Stomach smooth muscle (tissue), 2 donors: ENCODE measurements at regions not wholly inside any gene's neighbourhood (a gene's known extent, or its start where the extent isn't known, plus 50 kb on each side); places are given as distances from the start of the nearest gene placed in this dataset.

Experiments used
- H3K27ac ChIP-seq: one replicate; pipeline ENCODE4 v1.7.0; 2013; ENCODE audit warnings: mild to moderate bottlenecking, low read length, inconsistent platforms
- H3K27me3 ChIP-seq, 2 donors: one replicate each; pipeline ENCODE4 v1.7.0; 2013; ENCODE audit warnings: low read length in 2 of 2; ENCODE audit not compliant: insufficient read depth in 2 of 2, control insufficient read depth in 1 of 2
- H3K36me3 ChIP-seq, 2 donors: one replicate each; pipeline ENCODE4 v1.7.0; 2013; ENCODE audit warnings: low read length in 2 of 2; ENCODE audit not compliant: control insufficient read depth in 2 of 2, insufficient read depth in 2 of 2
- H3K4me1 ChIP-seq: one replicate; pipeline ENCODE4 v1.7.0; 2013; ENCODE audit warnings: low read length; ENCODE audit not compliant: control insufficient read depth, insufficient read depth
- H3K4me3 ChIP-seq, 2 donors: one replicate each; pipeline ENCODE4 v1.7.0; 2013; ENCODE audit warnings: low read length in 2 of 2
- H3K9ac ChIP-seq, 2 donors: one replicate each; pipeline ENCODE4 v1.7.0; 2013; ENCODE audit warnings: low read length in 2 of 2, mild to moderate bottlenecking in 1 of 2
- H3K9me3 ChIP-seq, 2 donors: one replicate each; pipeline ENCODE4 v1.7.0; 2013; ENCODE audit warnings: low read length in 2 of 2; ENCODE audit not compliant: control insufficient read depth in 2 of 2
- donor health status: healthy.
- donor health status: Pancreatic carcinoma.

DNA sequence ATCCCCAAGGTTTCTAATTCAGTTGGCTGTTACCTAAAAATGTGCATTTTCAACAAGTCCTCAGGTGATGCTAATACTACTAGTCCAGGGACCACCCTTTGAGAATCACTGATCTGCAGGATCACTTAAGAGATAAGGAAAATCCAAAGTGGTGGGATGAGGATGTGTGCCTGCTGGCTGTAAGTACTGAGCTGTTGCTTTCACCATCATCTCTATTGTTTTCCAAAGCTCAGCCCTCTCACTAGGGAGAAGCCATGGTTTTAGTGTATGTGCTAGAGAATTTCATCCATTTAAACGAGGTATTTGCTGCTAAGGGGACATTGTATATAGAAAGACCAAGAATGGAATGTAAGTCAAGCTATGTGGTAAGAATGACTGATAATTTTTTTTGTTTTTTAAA, 202.3 kb downstream of the KIF21A start:
- Histone ChIP-seq H3K9me3 (no peaks in the 10 kb centered on the region), H3K27me3 (no peaks in the 10 kb centered on the region), H3K36me3 (no peaks in the 10 kb centered on the region), H3K27ac (no peak overlapping the region), H3K4me3 (no peak overlapping the region), H3K9ac (no peak overlapping the region), H3K4me1 (no peaks in the 10 kb centered on the region)

DNA sequence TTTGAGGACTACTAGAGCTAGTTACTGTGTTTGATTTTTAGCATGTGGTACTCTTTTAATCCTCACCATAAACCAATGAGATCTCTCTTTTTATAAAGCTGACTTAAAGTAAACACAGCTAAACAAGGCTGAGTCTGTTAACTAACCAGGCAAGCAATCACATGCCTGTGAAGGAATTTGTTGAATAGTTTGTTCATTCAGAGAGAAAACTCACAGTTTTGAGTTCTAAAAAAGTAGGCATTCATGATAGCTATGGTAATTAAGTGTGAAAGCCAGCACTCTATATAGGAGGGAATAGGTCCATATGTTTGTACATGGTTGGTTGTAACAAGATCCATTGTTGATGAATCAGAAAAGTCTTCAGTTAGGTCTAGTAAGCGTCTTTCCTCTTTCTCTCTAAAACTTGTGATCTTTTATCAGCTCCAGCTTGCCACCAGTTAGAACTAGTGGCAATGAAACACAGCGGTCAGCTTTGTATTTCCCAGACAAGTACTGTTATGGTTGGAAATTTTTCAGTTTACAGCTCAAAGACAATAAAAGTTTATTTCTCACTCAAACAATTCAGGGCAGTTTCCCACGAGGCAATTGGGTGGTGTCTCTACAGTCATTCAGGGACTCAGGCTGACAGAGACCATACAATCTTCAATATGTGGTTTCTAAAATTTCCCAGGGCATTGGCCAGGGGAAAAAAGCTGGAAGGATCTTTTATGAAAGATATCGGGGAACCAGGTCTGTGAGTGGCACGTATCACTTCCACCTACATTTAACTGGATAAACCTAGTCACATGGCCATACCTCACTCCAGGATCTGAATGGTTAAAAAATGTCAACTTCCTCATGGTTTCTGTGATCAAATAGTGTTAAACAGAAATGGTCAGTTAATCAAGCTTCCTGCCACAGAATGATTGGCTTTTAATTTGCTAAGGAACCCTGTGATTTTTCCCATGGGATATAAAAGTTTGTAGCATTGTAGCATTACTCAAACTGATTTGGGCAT, 203.1 kb downstream of the KIF21A start:
- no peaks in the 10 kb centered on the region for H3K9me3 ChIP-seq
- H3K27ac ChIP-seq = no peak overlapping the region
- no peaks in the 10 kb centered on the region for H3K36me3 ChIP-seq
- no peak overlapping the region for H3K9ac ChIP-seq
- H3K4me3 ChIP-seq = no peak overlapping the region
- H3K4me1 ChIP-seq = no peaks in the 10 kb centered on the region
- H3K27me3 ChIP-seq = no peaks in the 10 kb centered on the region

DNA sequence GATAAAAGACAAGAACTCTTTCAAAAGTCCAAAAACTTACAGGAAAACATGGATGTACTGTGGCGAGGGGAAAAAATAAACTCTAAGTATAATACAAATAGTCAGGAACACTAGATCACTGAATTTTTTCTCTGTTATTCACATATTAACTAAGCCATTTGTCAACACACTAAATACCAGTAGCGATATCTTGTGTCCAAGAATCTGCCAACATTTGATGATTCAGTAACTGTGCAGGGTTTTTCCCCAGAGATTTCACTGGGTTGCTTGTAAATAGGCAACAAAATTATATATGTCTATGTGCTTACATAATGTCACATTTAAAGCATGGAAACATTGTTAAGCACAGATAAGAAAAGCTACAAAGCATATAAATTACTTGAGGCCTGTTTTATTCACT, 205.9 kb downstream of the KIF21A start:
- Histone ChIP-seq H3K4me1 (no peaks in the 10 kb centered on the region), H3K27ac (no peak overlapping the region), H3K4me3 (no peak overlapping the region), H3K27me3 (no peaks in the 10 kb centered on the region), H3K9me3 (no peaks in the 10 kb centered on the region), H3K36me3 (no peaks in the 10 kb centered on the region), H3K9ac (no peak overlapping the region)

DNA sequence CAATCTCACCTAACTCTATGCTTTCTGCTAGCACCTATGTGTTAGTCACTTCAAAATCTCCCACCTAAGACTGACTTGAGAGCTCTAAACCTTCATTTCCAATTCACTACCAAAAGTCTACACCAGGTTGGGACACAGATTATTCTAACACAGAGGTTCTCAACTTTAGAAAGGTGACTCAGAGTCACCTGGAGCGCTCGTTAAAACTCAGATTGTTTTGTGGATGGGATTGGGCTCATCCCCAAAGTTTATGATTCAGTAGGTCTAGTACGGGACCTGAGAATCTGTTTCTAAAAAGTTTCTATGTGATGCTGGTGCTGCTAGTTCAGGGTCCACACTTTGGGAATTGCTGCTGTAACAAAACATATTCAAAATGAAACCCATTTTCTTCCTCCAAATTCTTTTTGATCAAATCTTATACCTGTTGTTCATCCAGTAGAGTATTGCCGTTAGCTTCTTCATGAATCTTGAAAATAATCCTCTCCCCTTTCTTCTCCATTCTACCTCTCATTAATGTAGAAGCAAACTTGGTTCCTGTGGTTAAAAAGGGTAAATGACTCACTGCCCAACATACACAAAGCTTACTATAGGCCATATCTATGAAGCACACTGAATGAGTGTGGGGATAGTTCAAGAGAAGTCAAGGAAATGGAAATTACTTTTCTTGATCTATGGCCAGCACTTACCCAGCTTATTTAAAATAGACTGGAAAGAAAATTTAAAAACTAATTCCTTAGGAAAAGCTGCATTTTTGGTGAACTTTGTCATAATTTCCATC, 206.7 kb downstream of the KIF21A start:
- Histone ChIP-seq H3K36me3 (no peaks in the 10 kb centered on the region), H3K9me3 (no peaks in the 10 kb centered on the region), H3K4me3 (no peak overlapping the region), H3K9ac (no peak overlapping the region), H3K27ac (no peak overlapping the region), H3K4me1 (no peaks in the 10 kb centered on the region), H3K27me3 (no peaks in the 10 kb centered on the region)

DNA sequence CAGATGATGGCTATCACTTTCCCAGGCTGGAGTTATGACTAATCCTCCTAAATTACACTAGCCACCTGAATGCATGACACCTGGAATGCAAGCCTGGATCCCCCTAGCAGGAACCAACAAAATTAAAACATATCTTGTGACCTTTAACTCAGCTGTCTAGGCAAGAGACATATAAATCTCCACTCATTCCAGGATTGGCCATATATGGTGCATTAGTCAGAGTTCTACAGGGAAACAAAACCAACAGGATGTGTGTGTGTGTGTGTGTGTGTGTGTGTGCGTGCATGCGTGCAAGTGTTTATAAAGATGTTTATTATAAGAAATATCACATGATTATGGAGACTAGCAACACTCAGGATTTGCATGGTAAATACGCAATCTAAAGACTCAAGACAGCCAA, 212.8 kb downstream of the KIF21A start:
- Histone ChIP-seq H3K4me1 (no peaks in the 10 kb centered on the region), H3K9ac (no peak overlapping the region), H3K9me3 (no peaks in the 10 kb centered on the region), H3K27me3 (no peaks in the 10 kb centered on the region), H3K36me3 (no peaks in the 10 kb centered on the region), H3K4me3 (no peak overlapping the region), H3K27ac (no peak overlapping the region)

DNA sequence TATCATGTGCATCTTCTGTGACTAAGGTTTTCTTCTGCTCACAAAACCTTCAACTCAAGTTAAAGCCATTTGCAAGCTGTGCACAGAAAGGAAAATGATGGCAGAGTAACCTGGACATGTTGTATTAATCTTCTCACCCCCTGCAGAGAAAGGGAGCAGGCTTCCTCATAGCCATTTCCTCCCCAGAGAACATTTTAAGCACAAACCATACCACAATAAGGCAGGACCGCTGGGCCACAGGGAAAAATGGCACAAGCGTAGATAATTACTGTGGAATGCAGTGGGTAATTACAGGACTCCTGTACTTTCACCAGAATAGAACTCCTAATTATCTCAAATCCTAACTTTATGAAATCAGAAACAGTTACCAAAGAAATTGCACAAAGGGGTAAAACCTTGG, 215.7 kb downstream of the KIF21A start:
- Histone ChIP-seq H3K4me3 (no peak overlapping the region), H3K27ac (no peak overlapping the region), H3K36me3 (no peaks in the 10 kb centered on the region), H3K27me3 (no peaks in the 10 kb centered on the region), H3K9me3 (no peaks in the 10 kb centered on the region), H3K4me1 (no peaks in the 10 kb centered on the region), H3K9ac (no peak overlapping the region)

DNA sequence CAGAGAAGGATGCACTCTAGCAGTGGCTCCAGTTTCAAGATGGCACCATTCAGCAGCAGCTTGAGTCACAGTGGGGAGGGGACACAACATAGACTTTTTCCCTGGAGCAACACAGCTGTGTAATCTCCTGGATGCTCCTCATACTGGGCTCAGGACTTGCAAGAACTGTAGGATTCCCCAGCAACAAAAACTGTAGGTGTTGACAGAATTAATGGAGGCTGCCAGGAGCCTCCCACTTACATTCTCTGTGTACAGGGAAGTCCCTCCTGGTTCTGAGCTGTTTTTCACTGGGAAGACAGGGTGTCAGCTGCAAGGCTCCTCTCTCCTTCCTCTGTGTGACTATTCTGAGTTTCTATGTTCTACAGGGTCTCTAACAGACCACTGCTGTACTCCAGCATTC, 217.9 kb downstream of the KIF21A start:
- H3K9me3 ChIP-seq = no peaks in the 10 kb centered on the region
- no peaks in the 10 kb centered on the region for H3K36me3 ChIP-seq
- no peak overlapping the region for H3K27ac ChIP-seq
- H3K4me3 ChIP-seq = no peak overlapping the region
- no peaks in the 10 kb centered on the region for H3K4me1 ChIP-seq
- H3K27me3 ChIP-seq = no peaks in the 10 kb centered on the region
- H3K9ac ChIP-seq = no peak overlapping the region

DNA sequence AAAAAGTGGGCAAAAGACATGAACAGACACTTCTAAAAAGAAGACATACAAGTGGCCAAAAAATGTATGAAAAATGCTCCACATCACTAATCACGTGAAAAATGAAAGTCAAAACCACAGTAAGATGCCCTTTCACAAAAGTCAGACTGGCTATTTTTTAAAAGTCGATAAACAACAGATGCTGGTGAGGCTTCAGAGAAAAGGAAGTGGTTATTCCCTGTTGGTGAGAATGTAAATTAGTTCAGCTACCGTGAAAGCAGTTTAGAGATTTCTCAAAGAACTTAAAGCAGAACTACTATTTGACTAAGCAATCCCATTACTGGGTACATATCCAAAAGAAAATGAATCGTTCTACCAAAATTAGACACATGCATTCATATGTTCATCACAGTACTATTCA, 237.0 kb downstream of the KIF21A start:
- Histone ChIP-seq H3K9me3 (peaks cover 0 to 2% of the 10 kb centered on the region in 2 donors), H3K36me3 (no peaks in the 10 kb centered on the region), H3K27ac (no peak overlapping the region), H3K4me1 (no peaks in the 10 kb centered on the region), H3K9ac (no peak overlapping the region), H3K27me3 (no peaks in the 10 kb centered on the region), H3K4me3 (no peak overlapping the region)

DNA sequence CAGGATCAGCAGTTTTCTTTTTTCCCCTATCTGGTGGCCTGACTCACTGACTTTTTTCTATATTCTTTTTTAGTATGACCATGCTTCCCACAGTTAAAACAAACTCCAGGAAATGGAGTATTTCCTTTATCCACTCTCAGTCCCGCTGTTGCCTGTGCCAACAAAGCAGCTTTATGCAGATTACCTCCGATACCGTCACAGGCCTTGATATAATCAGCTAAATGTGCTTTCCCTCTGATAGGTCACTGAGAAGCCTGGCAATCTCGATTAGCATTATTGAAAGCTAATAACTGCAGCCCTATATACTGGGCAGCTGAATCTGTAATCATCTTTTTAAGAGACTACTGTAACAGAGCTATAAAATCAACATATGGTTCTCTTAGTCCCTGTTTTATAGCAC, 243.6 kb downstream of the KIF21A start:
- Histone ChIP-seq H3K27me3 (no peaks in the 10 kb centered on the region), H3K27ac (no peak overlapping the region)

DNA sequence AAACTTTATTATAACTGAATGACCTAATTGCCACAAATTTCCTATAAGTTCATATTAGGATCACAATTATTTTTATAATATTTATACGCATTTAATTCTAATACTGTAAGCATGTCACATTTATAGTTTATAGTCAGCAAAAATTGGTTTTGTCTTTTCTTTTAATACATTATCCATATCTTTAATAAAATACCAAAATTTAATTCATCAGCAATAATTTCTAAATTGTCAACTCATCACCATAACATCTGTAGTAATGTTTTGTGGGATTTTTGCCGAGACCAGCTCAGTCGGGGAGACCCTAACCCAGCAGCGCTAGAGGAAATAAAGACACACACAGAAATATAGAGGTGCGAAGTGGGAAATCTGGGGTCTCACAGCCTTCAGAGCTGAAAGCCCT, 254.2 kb downstream of the KIF21A start:
- H3K27ac ChIP-seq = no peak overlapping the region
- no peaks in the 10 kb centered on the region for H3K4me1 ChIP-seq
- H3K4me3 ChIP-seq = no peak overlapping the region
- no peaks in the 10 kb centered on the region for H3K27me3 ChIP-seq
- no peak overlapping the region for H3K9ac ChIP-seq
- no peaks in the 10 kb centered on the region for H3K9me3 ChIP-seq
- H3K36me3 ChIP-seq = no peaks in the 10 kb centered on the region

More for the DNA sequence above, 243.6 kb downstream of the KIF21A start:
- Histone ChIP-seq H3K4me1 (no peaks in the 10 kb centered on the region), H3K36me3 (no peaks in the 10 kb centered on the region), H3K4me3 (no peak overlapping the region), H3K9ac (no peak overlapping the region), H3K9me3 (no peaks in the 10 kb centered on the region)

DNA sequence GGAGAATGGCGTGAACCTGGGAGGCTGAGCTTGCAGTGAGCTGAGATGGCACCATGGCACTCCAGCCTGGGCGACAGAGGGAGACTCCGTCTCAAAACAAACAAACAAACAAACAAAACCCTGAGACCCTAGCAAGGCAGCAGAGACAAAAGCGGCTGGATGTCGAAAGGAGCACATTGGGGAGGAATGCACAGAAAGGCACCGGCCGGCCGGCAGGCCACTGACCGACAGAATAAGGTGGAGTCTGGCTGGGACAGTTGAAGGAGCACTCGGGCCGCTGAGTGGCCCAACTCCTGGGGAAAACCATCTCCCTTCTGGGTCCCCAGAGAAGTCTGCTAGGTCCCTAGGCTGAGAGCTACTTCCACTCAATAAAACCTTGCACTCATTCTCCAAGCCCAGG, 256.2 kb downstream of the KIF21A start:
- Histone ChIP-seq H3K9ac (no peak overlapping the region), H3K4me1 (no peaks in the 10 kb centered on the region), H3K27me3 (no peaks in the 10 kb centered on the region), H3K9me3 (no peaks in the 10 kb centered on the region), H3K27ac (no peak overlapping the region), H3K4me3 (no peak overlapping the region), H3K36me3 (no peaks in the 10 kb centered on the region)
